ENCODE measurements at regions not wholly inside any gene's neighbourhood (a gene's known extent, or its start where the extent isn't known, plus 50 kb on each side); places are given as distances from the start of the nearest gene placed in this dataset.
A peak's percentile ranks its signal among the peaks of the same experiment; 100 is the strongest.

DNA sequence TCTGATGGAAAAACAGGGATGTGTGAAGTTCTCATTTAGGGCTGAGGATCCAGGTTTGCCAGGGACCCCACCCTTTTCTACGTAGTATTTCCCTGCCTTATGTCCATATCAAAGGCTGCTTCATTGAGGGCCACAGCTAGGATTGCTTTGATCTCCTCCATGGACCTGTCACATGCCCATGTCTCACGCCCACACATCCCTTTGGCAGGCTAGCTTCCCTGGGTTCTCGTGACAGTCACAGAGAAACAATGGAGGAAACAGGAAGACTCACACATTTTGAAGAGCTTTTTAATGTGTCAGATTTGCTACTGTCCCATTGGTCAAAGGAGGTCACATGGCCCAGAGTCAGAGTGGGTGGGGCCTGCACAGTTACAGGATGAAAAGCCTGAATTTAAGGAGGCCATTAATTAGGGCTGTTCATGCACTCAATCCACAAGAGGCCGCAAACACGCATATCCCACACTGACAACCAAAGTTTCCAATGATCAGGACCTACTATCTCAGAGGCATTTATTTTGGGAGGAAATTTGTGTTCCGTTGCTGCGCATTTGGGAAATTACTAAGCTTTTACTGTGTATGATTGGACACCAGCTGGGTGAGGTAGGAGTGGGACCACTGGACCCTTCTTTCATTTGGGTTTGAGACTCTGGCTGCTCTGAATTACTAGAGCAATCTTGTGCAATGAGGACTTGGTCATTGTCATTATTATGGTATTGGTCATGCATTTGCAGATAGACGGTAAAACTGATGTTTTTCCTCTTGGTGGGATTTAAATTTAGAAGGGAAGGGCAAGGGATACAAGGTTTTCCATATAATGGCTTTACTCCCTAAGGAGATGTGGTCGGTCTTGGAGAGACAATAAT, 266.2 kb downstream of the KTN1 start:
- H3K9me3 ChIP-seq: peaks cover 0 to 8% (median 0%) of the 10 kb centered on the region in 4 donors
- DNase-seq (ENCODE audit: extremely low spot score): no peak

DNA sequence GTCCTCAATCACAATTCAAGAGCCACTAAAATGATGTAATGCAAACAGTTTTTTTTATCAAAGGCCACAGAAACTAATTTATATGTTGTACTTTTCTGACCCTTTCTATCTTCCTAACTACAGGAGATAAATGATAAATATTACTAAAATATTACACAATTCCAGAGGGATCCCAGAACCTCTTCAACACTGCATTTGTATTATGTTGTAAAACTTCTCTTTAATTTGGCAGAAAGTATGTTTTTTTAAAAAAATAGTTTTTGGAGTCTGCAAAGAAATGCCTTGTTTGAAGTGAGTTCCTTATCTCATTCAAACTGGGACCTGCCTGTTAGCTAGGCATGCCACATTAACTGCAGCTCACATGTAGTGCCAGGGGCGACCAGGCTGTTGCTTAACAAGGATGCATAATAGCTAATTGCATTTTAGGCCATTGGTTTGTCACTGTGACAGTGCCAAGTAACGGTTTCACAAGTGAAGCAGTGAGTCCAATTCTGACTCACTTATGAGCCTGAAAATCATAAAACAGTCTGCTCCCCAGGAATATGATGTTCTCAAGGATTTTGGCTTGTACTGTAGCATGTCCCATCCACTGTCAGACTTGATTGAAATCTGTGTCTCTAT, 266.9 kb downstream of the KTN1 start:
- DNase-seq (ENCODE audit: extremely low spot score): no peak
- H3K27ac ChIP-seq (replicated peaks in 1 of 4): no peak overlapping the region
- H3K9me3 ChIP-seq: peaks cover 0 to 8% (median 0%) of the 10 kb centered on the region in 4 donors
- TF ChIP-seq POLR2AphosphoS5 (IDR thresholded peaks at IDR 0.05) (peak in 1 of 2 donors; percentile 22), EP300 (IDR thresholded peaks at IDR 0.05) (no peak), POLR2A (IDR thresholded peaks at IDR 0.05; ENCODE audit: low read depth) (no peak)
- TF ChIP-seq, protein P1, sequence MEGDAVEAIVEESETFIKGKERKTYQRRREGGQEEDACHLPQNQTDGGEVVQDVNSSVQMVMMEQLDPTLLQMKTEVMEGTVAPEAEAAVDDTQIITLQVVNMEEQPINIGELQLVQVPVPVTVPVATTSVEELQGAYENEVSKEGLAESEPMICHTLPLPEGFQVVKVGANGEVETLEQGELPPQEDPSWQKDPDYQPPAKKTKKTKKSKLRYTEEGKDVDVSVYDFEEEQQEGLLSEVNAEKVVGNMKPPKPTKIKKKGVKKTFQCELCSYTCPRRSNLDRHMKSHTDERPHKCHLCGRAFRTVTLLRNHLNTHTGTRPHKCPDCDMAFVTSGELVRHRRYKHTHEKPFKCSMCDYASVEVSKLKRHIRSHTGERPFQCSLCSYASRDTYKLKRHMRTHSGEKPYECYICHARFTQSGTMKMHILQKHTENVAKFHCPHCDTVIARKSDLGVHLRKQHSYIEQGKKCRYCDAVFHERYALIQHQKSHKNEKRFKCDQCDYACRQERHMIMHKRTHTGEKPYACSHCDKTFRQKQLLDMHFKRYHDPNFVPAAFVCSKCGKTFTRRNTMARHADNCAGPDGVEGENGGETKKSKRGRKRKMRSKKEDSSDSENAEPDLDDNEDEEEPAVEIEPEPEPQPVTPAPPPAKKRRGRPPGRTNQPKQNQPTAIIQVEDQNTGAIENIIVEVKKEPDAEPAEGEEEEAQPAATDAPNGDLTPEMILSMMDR (IDR thresholded peaks at IDR 0.05): no peak
- intact Hi-C loops (cut with DNase I): no loop called here
- no peaks in the 10 kb centered on the region for H3K27me3 ChIP-seq
- H3K36me3 ChIP-seq: no peaks in the 10 kb centered on the region
- H3K4me1 ChIP-seq: peaks cover 0 to 8% (median 7%) of the 10 kb centered on the region in 4 donors
- no peak overlapping the region for H3K4me3 ChIP-seq
- 52% methylated on average over 2 of the region's 2 CpGs for WGBS

More for the DNA sequence above, 266.2 kb downstream of the KTN1 start:
- Histone ChIP-seq H3K36me3 (no peaks in the 10 kb centered on the region), H3K27ac (replicated peaks in 1 of 4) (peak overlapping the region in 1 of 4 donors; percentile 2), H3K27me3 (no peaks in the 10 kb centered on the region), H3K4me1 (peaks cover 0 to 8% (median 7%) of the 10 kb centered on the region in 4 donors), H3K4me3 (no peak overlapping the region)
- TF ChIP-seq POLR2AphosphoS5 (IDR thresholded peaks at IDR 0.05) (no peak), POLR2A (IDR thresholded peaks at IDR 0.05; ENCODE audit: low read depth) (no peak)
- intact Hi-C loops (cut with DNase I): no loop called here
- 81% methylated on average over 9 of the region's 9 CpGs for WGBS

DNA sequence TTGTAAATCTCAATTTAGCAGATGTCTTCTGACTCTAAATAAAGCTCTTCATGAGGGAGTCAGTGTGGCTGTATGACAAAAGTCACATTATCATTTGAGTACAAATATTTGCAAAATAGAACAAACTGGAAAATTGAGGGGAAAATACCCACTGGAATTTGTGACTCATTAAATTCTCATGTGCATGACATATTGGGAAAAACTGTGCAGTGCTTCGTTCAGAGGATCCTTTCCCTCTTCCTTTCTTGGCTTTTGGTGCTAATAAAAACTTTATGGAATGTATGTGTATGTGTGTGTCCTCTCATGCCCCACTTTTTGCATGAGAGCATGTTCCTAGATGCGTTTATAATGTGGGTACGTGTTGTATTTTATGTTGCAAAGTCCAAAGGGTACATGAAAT, 267.8 kb downstream of the KTN1 start:
- intact Hi-C loops (cut with DNase I): no loop called here
- H3K27ac ChIP-seq (replicated peaks in 1 of 4): no peak overlapping the region
- DNase-seq (ENCODE audit: extremely low spot score): no peak
- TF ChIP-seq EP300 (IDR thresholded peaks at IDR 0.05) (no peak), POLR2AphosphoS5 (IDR thresholded peaks at IDR 0.05) (no peak), POLR2A (IDR thresholded peaks at IDR 0.05; ENCODE audit: low read depth) (no peak)
- TF ChIP-seq, protein P1 (IDR thresholded peaks at IDR 0.05): no peak
- H3K4me1 ChIP-seq: peaks cover 0 to 8% (median 7%) of the 10 kb centered on the region in 4 donors
- no peak overlapping the region for H3K4me3 ChIP-seq
- H3K36me3 ChIP-seq: no peaks in the 10 kb centered on the region
- H3K9me3 ChIP-seq: peaks cover 0 to 8% (median 0%) of the 10 kb centered on the region in 4 donors
- H3K27me3 ChIP-seq: no peaks in the 10 kb centered on the region
- 51% methylated on average over 3 of the region's 3 CpGs for WGBS

DNA sequence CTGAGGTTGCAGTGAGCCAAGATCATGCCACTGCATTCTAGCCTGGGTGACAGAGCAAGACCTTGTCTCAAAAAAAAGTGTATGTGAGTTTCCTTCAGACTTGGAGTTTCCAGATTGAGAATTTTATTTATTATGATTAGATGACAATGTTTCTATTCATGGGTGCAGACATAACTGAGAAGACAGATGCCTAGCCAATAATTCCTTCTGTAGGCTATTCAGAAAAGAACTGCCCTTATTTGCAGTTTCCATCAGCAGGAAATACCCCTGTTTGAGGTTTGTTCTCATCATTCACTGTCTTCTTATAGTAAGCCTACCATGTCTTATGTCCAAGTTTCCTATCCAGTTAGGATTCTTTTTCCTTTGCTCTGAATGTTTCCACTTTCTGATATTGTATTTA, 269.0 kb downstream of the KTN1 start:
- intact Hi-C loops (cut with DNase I): no loop called here
- no peak for DNase-seq (ENCODE audit: extremely low spot score)
- TF ChIP-seq POLR2AphosphoS5 (IDR thresholded peaks at IDR 0.05) (no peak), POLR2A (IDR thresholded peaks at IDR 0.05; ENCODE audit: low read depth) (no peak), EP300 (IDR thresholded peaks at IDR 0.05) (no peak)
- TF ChIP-seq, protein P1 (IDR thresholded peaks at IDR 0.05): no peak
- H3K36me3 ChIP-seq: no peaks in the 10 kb centered on the region
- no peak overlapping the region for H3K27ac ChIP-seq (replicated peaks in 1 of 4)
- H3K4me1 ChIP-seq: peaks cover 0 to 8% (median 7%) of the 10 kb centered on the region in 4 donors
- peaks cover 0 to 8% (median 0%) of the 10 kb centered on the region in 4 donors for H3K9me3 ChIP-seq
- H3K4me3 ChIP-seq: no peak overlapping the region
- no peaks in the 10 kb centered on the region for H3K27me3 ChIP-seq

DNA sequence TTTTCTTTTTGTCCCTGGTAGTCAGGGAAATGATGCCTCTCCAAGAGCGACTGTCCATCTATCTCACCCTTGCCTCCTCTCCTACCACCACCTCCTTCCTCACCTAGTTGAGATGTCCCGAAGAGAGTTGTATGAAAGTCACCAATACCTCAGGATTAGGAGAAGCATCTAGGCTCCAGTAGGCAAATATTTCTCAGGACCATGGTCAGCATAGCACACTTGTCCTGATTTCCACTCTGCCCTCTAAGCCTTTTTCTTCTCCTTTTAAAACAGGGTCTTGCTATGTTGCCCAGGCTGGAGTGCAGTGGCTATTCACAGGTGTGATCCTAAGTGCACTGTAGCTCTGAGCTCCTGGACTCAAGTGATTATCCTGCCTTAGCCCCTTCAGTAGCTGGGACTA, 268.4 kb upstream of the PELI2 start:
- WGBS: 98% methylated on average over 2 of the region's 2 CpGs
- TF ChIP-seq EP300 (IDR thresholded peaks at IDR 0.05): no peak
- TF ChIP-seq POLR2AphosphoS5 (IDR thresholded peaks at IDR 0.05): no peak
- TF ChIP-seq, protein P1 (IDR thresholded peaks at IDR 0.05): no peak
- no peak for TF ChIP-seq POLR2A (IDR thresholded peaks at IDR 0.05; ENCODE audit: low read depth)

More for the DNA sequence above, 268.4 kb upstream of the PELI2 start:
- no peak overlapping the region for H3K4me3 ChIP-seq
- no peaks in the 10 kb centered on the region for H3K27me3 ChIP-seq
- intact Hi-C loops (cut with DNase I): no loop called here
- H3K9me3 ChIP-seq: peaks cover 0 to 8% (median 0%) of the 10 kb centered on the region in 4 donors
- H3K36me3 ChIP-seq: no peaks in the 10 kb centered on the region
- no peak overlapping the region for H3K27ac ChIP-seq (replicated peaks in 1 of 4)
- peaks cover 0 to 8% (median 7%) of the 10 kb centered on the region in 4 donors for H3K4me1 ChIP-seq
- no peak for DNase-seq (ENCODE audit: extremely low spot score)
